Activated gamma-delta T cell treated with anti-CD3 and anti-CD28 coated beads, Interleukin-2, amount 50 U/mL, for 16 hours (primary cell): ENCODE measurements at regions not wholly inside any gene's neighbourhood (a gene's known extent, or its start where the extent isn't known, plus 50 kb on each side); places are given as distances from the start of the nearest gene placed in this dataset.
"Not testable (repeated sequence)": the region's sequence is repeated elsewhere in the genome, so short reads cannot be mapped to it uniquely, and the experiment has no call there.

Experiments
- DNase-seq: peaks from one replicate; pipeline ENCODE4 v3.0.0-alpha.2; 2020; ENCODE audit warnings: low read depth

DNA sequence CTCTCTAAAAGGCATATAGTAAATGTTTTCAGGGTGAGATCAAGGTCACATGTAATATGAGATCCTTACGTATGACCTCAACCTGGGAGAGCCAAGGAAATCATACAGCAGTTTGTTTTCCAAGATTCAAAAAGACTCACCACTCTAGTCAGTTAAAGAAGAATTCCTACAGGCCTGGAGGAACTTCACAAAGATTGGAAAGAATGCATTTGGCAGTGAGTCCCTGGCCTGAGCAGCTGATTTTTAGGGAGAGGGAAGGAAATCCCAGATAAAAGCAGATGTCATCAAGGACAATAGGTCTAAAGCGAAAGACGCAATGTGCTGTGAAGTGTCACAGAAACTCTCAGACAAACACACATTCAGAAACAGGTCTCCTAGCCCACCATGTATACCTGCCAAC lies 424.0 kb upstream of the ZNF462 start:
- no peak for DNase-seq

- DNase-seq = no peak
Observed at GRCh38 chr9:106441283-106441682, 421.7 kb upstream of the ZNF462 start.

DNA sequence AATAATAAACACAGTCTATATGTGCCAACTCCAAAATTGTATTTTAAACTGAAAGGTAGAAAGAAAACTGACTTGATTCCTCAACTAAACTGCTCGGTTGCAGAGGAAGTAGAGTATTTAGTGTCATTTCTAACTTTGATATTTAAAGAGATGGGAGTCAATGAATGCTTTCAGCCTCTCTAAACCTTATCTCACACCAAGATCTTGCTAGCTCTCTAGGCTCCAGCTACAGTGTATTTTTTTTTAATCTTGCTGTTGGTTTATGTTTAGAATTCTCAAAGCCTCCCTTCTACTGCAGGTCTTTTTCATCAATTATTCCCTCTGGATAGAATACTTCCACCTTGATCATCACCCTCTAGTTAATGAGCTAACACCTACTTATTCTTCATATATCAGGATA lies 419.4 kb upstream of the ZNF462 start:
- no peak for DNase-seq

DNA sequence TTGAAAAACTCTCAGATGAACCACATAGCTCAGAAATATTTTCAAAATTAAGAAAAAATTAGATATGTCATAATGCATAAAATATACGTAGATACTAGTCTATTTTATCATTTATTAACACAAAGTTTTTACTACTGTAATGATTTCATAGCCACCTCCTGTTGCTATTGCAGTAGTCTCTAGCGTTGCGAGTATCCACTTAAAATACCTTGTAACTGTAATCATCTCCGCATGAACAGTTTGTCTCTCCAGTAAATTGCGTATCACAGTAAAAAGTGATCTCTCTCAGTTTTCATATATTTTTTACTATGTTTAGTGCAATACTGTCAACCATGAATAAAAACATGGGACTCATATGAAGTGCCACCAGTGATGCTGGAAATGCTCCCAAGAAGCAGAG lies 417.9 kb upstream of the ZNF462 start:
- DNase-seq = no peak

DNA sequence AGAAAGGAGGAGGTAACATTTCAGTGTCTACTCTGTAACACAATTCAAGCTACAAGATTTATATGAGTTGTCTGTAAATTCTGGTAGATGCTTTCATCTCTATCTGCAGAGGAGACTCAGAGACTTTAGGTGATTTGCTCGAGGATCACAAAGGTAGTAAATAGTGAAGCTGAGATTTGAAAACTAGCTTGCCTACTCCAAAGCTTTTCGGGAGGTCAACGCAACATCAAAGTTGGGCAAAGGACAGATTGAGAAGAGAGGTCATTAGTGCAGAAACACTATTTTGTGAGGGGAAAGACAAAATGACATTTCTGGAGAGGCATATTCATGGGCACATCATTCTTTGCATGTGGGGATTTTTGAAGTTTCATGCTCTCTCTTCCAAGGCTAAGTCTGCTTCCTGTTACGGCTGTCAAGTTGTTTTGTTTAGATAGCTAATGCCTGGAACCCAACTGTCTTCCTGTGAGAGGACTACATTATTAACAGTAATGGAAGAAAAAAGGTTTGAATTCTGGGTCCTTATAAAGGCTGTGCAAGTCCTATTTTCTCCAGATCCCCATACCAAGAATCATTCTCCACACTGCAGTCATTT lies 413.5 kb upstream of the ZNF462 start:
- DNase-seq = no peak

DNA sequence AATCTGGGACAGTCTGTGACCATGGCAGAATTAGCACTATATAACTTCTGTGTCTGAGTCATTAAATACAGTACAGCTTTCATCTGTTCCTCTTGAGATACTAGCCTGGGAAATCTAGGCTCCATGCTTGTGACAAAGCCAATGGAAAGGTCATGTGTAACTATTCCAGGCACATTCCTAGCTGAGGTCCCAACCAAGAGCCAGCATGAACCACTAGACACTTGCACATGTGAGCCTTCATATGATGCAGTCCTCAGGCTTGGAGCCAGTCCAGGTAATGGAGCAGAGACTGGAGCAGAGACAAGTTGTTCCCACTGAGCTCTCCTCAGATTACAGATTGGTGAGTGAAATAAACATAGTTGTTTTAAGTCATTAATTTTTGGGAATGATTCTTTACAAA lies 412.4 kb upstream of the ZNF462 start:
- no peak for DNase-seq

- DNase-seq = no peak
Observed at GRCh38 chr9:106451223-106451622, 411.7 kb upstream of the ZNF462 start.

GRCh38 chr9:106456581-106456980 lies 406.4 kb upstream of the ZNF462 start:
- no peak for DNase-seq

GRCh38 chr9:106467113-106467864 lies 395.7 kb upstream of the ZNF462 start:
- no peak for DNase-seq

DNA sequence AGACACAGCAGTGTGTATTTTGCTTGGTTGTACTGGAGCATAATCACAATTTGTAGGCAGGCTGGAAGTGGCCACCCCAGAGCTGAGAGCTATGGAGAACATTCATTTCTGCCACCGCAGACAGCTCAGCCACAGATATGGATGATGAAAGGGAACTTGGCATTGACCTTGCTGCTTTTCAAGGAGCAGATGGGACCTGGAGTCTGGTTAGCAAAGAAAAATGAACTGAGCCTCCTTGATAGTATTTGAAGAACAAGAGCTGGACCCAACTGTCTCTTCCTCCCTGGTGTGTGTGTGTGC lies 395.2 kb upstream of the ZNF462 start:
- no peak for DNase-seq

- no peak for DNase-seq
Observed at GRCh38 chr9:106468431-106468830, 394.5 kb upstream of the ZNF462 start.

- DNase-seq = no peak
Observed at GRCh38 chr9:106478312-106478711, 384.7 kb upstream of the ZNF462 start.

GRCh38 chr9:106478727-106479126 lies 384.2 kb upstream of the ZNF462 start:
- DNase-seq = no peak

GRCh38 chr9:106479679-106480078 lies 383.3 kb upstream of the ZNF462 start:
- no peak for DNase-seq

GRCh38 chr9:106481013-106481609 lies 381.9 kb upstream of the ZNF462 start:
- no peak for DNase-seq

DNA sequence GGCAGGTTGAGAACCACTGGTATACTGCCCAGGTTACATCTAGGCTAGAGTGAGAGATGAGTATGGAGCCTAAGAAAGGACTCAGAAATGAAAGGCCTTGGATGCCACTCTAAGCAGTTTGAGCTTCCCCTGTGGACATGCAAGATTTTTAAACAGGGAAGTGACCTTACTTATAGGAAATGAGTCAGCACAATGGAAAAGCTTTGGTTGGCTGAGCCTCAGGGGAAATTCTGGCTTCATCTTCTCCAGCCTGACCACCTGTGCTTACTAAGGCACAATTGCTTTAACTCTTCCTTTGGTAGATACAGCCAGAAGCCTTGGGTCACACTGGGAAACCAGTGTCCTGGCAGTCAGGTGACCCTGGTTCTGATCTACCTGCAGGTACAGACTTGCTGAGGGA lies 380.2 kb upstream of the ZNF462 start:
- no peak for DNase-seq

DNA sequence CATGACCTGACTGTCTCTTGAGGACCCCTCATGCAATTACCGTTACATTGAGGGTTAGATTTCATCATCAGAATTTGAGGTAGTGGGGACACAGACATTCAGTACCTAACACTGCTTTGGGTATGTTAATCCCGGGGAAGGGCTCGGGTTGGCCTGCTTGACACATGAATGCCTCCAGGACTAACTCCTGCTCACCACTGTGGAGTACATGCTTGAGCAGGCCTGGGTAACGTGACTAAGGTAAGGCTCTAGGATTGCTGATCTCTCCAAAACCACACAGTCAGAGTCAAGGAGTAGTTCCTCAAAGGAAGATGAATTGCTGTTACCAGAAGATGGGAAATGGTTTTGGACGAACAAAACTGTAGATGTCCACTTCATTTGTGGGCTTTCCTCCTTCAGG lies 376.3 kb upstream of the ZNF462 start:
- no peak for DNase-seq

GRCh38 chr9:106487266-106487665 lies 375.7 kb upstream of the ZNF462 start:
- no peak for DNase-seq

DNA sequence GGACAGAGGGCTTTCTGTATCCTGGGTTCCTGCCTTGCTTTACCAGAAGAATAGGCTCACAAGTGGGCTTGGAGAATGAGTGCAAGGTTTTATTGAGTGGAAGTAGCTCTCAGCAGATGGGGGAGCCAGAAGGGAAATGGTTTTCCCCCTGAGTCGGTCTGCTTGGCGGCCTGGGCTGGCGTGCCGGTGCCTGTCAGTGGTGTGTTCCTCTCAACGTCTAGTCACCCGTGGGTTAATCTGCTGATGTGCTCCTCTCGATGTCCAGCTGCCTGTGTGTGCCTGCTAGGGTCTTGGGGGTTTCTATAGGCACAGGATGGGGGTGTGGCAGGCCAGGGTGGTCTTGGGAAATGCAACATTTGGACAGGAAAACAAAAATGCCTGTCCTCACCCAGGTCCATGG lies 370.8 kb upstream of the ZNF462 start:
- not testable (repeated sequence) for DNase-seq

GRCh38 chr9:106500171-106500570 lies 362.8 kb upstream of the ZNF462 start:
- no peak for DNase-seq

GRCh38 chr9:106501210-106501609 lies 361.8 kb upstream of the ZNF462 start:
- DNase-seq = not testable (repeated sequence)

- DNase-seq = no peak
Observed at GRCh38 chr9:106502930-106503329, 360.0 kb upstream of the ZNF462 start.

DNA sequence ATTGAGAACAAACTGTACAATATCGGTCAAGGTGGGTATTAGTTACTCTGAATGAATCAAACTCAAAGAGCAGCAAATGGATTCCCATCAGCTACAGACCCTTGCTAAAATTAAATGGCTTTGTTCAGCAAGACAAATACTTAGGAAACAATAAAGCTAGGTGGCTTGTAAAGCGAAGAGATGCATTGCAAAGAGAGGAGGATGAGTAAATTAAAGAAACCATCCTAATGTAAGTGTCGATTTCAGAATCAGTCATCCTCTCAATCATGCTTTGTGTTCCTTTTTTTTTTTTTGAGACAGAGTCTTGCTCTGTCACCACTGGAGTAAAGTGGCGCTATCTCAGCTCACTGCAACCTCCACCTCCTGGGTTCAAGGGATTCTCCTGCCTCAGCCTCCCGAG lies 359.2 kb upstream of the ZNF462 start:
- DNase-seq = no peak

GRCh38 chr9:106526716-106527204 lies 336.2 kb upstream of the ZNF462 start:
- no peak for DNase-seq
